ENCODE measurements at regions not wholly inside any gene's neighbourhood (a gene's known extent, or its start where the extent isn't known, plus 50 kb on each side); places are given as distances from the start of the nearest gene placed in this dataset.

DNA sequence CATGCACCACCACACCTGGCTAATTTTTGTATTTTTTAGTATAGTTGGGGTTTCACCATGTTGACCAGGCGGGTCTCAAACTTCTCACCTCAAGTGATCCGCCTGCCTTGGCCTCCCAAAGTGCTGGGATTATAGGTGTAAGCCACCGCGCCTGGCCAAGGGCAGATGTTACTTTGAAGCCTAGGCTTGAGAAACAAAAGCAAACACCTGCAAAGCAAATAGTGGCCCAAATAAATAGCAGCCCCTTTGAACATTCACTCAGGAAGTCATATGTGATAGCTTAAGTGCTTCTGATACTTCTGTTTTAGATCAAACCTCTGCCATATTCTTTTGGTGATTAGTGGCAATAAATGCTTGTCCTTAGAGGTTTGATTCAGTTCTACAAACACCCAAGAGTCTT is 404.5 kb upstream of the SMIM21 start:
- Histone ChIP-seq H3K36me3 (ENCODE audit: insufficient read depth, low read length) (no peaks in the 10 kb centered on the region), H3K79me2 (ENCODE audit: insufficient read depth, low read depth, low read length) (no peaks in the 10 kb centered on the region), H3K9me3 (ENCODE audit: low read length) (no peaks in the 10 kb centered on the region), H2AFZ (ENCODE audit: low read length) (no peak overlapping the region), H3K27ac (ENCODE audit: low read depth, low read length, poor library complexity, severe bottlenecking) (no peak overlapping the region), H4K20me1 (ENCODE audit: insufficient read depth, low read length) (no peaks in the 10 kb centered on the region), H3K4me3 (ENCODE audit: low read depth, low read length, poor library complexity, severe bottlenecking) (no peak overlapping the region), H3K9me2 (ENCODE audit: insufficient read depth, low read length) (no peaks in the 10 kb centered on the region), H3K4me1 (ENCODE audit: insufficient read depth, low read length, poor library complexity, severe bottlenecking) (no peaks in the 10 kb centered on the region), H3K4me2 (ENCODE audit: low read length) (no peak overlapping the region)
- DNase-seq (ENCODE audit: low spot score): no peak
- CTCF ChIA-PET (ENCODE audit: unreplicated experiment): no interaction called here
- no TSS peak for BruUV-seq (replicated peaks)
- POLR2A ChIA-PET: interaction anchor here (0.6 kb wide), 1 partner anchor 426 kb away, joined by 6 read pairs; no protein-coding TSS in a partner anchor
- no peak for TF ChIP-seq EZH2phosphoT487 (IDR thresholded peaks at IDR 0.05; ENCODE audit: borderline replicate concordance, low read depth, low read length)
- TF ChIP-seq, protein P1, sequence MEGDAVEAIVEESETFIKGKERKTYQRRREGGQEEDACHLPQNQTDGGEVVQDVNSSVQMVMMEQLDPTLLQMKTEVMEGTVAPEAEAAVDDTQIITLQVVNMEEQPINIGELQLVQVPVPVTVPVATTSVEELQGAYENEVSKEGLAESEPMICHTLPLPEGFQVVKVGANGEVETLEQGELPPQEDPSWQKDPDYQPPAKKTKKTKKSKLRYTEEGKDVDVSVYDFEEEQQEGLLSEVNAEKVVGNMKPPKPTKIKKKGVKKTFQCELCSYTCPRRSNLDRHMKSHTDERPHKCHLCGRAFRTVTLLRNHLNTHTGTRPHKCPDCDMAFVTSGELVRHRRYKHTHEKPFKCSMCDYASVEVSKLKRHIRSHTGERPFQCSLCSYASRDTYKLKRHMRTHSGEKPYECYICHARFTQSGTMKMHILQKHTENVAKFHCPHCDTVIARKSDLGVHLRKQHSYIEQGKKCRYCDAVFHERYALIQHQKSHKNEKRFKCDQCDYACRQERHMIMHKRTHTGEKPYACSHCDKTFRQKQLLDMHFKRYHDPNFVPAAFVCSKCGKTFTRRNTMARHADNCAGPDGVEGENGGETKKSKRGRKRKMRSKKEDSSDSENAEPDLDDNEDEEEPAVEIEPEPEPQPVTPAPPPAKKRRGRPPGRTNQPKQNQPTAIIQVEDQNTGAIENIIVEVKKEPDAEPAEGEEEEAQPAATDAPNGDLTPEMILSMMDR (conservative IDR thresholded peaks at IDR 0.05; ENCODE audit: low read length): no peak
- intact Hi-C loops (cut with micrococcal nuclease; ENCODE audit: unreplicated experiment): no loop called here

DNA sequence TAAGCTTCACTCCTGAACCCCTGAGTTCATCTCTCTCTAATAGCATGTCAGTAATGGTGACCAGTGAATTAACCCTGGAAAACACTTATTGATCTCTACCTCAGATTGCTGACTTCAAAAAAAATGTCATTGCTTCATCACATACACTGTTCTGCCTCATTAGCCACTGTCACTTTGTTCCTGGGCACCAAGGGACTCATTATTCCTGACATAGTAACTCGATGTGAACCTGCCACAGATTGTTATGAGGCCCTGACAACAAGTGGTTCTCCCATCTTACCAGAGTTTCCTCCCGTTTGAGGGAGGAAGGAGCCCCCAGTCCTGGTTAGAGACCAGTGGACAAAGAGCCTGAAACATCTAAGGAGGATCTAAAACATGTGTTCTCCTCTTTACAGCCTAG is 403.3 kb upstream of the SMIM21 start:
- no peak overlapping the region for H3K4me2 ChIP-seq (ENCODE audit: low read length)
- intact Hi-C loops (cut with micrococcal nuclease; ENCODE audit: unreplicated experiment): no loop called here
- TF ChIP-seq EZH2phosphoT487 (IDR thresholded peaks at IDR 0.05; ENCODE audit: borderline replicate concordance, low read depth, low read length): no peak
- TF ChIP-seq, protein P1 (conservative IDR thresholded peaks at IDR 0.05; ENCODE audit: low read length): no peak
- H2AFZ ChIP-seq (ENCODE audit: low read length): no peak overlapping the region
- BruUV-seq (replicated peaks): no TSS peak
- no peak overlapping the region for H3K4me3 ChIP-seq (ENCODE audit: low read depth, low read length, poor library complexity, severe bottlenecking)
- no peak for DNase-seq (ENCODE audit: low spot score)
- no peaks in the 10 kb centered on the region for H3K9me3 ChIP-seq (ENCODE audit: low read length)
- ChIA-PET CTCF (ENCODE audit: unreplicated experiment) (no interaction called here), POLR2A (no interaction called here)
- H3K79me2 ChIP-seq (ENCODE audit: insufficient read depth, low read depth, low read length): no peaks in the 10 kb centered on the region
- no peaks in the 10 kb centered on the region for H3K36me3 ChIP-seq (ENCODE audit: insufficient read depth, low read length)
- H3K27ac ChIP-seq (ENCODE audit: low read depth, low read length, poor library complexity, severe bottlenecking): no peak overlapping the region
- H3K9me2 ChIP-seq (ENCODE audit: insufficient read depth, low read length): no peaks in the 10 kb centered on the region
- H4K20me1 ChIP-seq (ENCODE audit: insufficient read depth, low read length): no peaks in the 10 kb centered on the region
- no peaks in the 10 kb centered on the region for H3K4me1 ChIP-seq (ENCODE audit: insufficient read depth, low read length, poor library complexity, severe bottlenecking)

DNA sequence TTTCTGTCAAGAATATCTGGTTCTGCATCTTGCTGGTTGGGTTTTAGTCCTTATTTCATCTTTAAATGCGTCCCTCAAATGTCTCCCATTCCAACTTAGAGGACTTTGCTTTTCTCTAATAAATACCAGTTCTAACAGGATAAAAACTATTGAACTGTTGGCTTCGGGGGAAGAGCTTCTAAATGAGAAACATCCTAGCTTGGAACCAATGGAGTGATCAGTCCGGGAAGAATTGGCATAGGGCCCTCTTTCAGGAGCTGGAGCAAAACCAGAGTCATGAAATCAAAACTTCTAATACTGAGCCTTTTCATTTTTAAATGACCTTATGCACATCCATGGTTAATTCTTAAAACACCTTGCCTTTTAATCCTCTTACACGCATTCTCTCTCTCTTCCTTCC is 401.6 kb upstream of the SMIM21 start:
- H3K4me1 ChIP-seq (ENCODE audit: insufficient read depth, low read length, poor library complexity, severe bottlenecking): no peaks in the 10 kb centered on the region
- TF ChIP-seq, protein P1 (conservative IDR thresholded peaks at IDR 0.05; ENCODE audit: low read length): no peak
- TF ChIP-seq EZH2phosphoT487 (IDR thresholded peaks at IDR 0.05; ENCODE audit: borderline replicate concordance, low read depth, low read length): no peak
- POLR2A ChIA-PET: interaction anchor here (0.7 kb wide), 1 partner anchor 63 kb away, joined by 3 read pairs; no protein-coding TSS in a partner anchor
- H3K9me2 ChIP-seq (ENCODE audit: insufficient read depth, low read length): no peaks in the 10 kb centered on the region
- H3K4me3 ChIP-seq (ENCODE audit: low read depth, low read length, poor library complexity, severe bottlenecking): no peak overlapping the region
- H2AFZ ChIP-seq (ENCODE audit: low read length): no peak overlapping the region
- intact Hi-C loops (cut with micrococcal nuclease; ENCODE audit: unreplicated experiment): no loop called here
- no peaks in the 10 kb centered on the region for H3K36me3 ChIP-seq (ENCODE audit: insufficient read depth, low read length)
- CTCF ChIA-PET (ENCODE audit: unreplicated experiment): no interaction called here
- H3K4me2 ChIP-seq (ENCODE audit: low read length): no peak overlapping the region
- no peaks in the 10 kb centered on the region for H4K20me1 ChIP-seq (ENCODE audit: insufficient read depth, low read length)
- no TSS peak for BruUV-seq (replicated peaks)
- no peaks in the 10 kb centered on the region for H3K79me2 ChIP-seq (ENCODE audit: insufficient read depth, low read depth, low read length)
- DNase-seq (ENCODE audit: low spot score): no peak
- H3K9me3 ChIP-seq (ENCODE audit: low read length): no peaks in the 10 kb centered on the region
- H3K27ac ChIP-seq (ENCODE audit: low read depth, low read length, poor library complexity, severe bottlenecking): no peak overlapping the region
